Hematopoietic multipotent progenitor cell treated with erythropoietin and hydrocortisone succinate and interleukin-3 and kit ligand, for 15 days (in vitro differentiated cells): ENCODE measurements at regions not wholly inside any gene's neighbourhood (a gene's known extent, or its start where the extent isn't known, plus 50 kb on each side); places are given as distances from the start of the nearest gene placed in this dataset.

Experiments
- DNase-seq: peaks from one replicate; pipeline ENCODE4 v3.0.0-alpha.2; 2015; ENCODE audit warnings: low spot score

GRCh38 chr7:42372479-42372878 lies 135.5 kb upstream of the GLI3 start:
- no peak for DNase-seq

- no peak for DNase-seq
Observed at GRCh38 chr7:42359946-42360345, 122.9 kb upstream of the GLI3 start.

- no peak for DNase-seq
Observed at GRCh38 chr7:42351316-42351935, 114.4 kb upstream of the GLI3 start.

GRCh38 chr7:42350801-42351200 lies 113.8 kb upstream of the GLI3 start:
- DNase-seq, result no peak

- DNase-seq, result no peak
Observed at GRCh38 chr7:42348631-42349030, 111.6 kb upstream of the GLI3 start.

- no peak for DNase-seq
Observed at GRCh38 chr7:42348071-42348470, 111.1 kb upstream of the GLI3 start.

- no peak for DNase-seq
Observed at GRCh38 chr7:42347616-42348015, 110.6 kb upstream of the GLI3 start.

- no peak for DNase-seq
Observed at GRCh38 chr7:42345478-42346299, 108.7 kb upstream of the GLI3 start.

- DNase-seq, result no peak
Observed at GRCh38 chr7:42344198-42344755, 107.3 kb upstream of the GLI3 start.

- no peak for DNase-seq
Observed at GRCh38 chr7:42342381-42342780, 105.4 kb upstream of the GLI3 start.

GRCh38 chr7:42340436-42340835 lies 103.4 kb upstream of the GLI3 start:
- DNase-seq, result no peak

- no peak for DNase-seq
Observed at GRCh38 chr7:42338916-42339540, 102.0 kb upstream of the GLI3 start.

- no peak for DNase-seq
Observed at GRCh38 chr7:42338231-42338915, 101.4 kb upstream of the GLI3 start.

- no peak for DNase-seq
Observed at GRCh38 chr7:42337225-42337905, 100.4 kb upstream of the GLI3 start.

- DNase-seq, result no peak
Observed at GRCh38 chr7:42332605-42333222, 95.7 kb upstream of the GLI3 start.

GRCh38 chr7:42319631-42320030 lies 82.6 kb upstream of the GLI3 start:
- no peak for DNase-seq

GRCh38 chr7:42315631-42316030 lies 78.6 kb upstream of the GLI3 start:
- DNase-seq, result no peak

- DNase-seq, result no peak
Observed at GRCh38 chr7:42315103-42315502, 78.1 kb upstream of the GLI3 start.

- DNase-seq, result no peak
Observed at GRCh38 chr7:42314696-42315095, 77.7 kb upstream of the GLI3 start.

GRCh38 chr7:42311195-42311594 lies 74.2 kb upstream of the GLI3 start:
- DNase-seq, result no peak

GRCh38 chr7:42292991-42293521 lies 56.0 kb upstream of the GLI3 start:
- no peak for DNase-seq
